ENCODE measurements at regions not wholly inside any gene's neighbourhood (a gene's known extent, or its start where the extent isn't known, plus 50 kb on each side); places are given as distances from the start of the nearest gene placed in this dataset.
"Not testable (repeated sequence)": the region's sequence is repeated elsewhere in the genome, so short reads cannot be mapped to it uniquely, and the experiment has no call there.

DNA sequence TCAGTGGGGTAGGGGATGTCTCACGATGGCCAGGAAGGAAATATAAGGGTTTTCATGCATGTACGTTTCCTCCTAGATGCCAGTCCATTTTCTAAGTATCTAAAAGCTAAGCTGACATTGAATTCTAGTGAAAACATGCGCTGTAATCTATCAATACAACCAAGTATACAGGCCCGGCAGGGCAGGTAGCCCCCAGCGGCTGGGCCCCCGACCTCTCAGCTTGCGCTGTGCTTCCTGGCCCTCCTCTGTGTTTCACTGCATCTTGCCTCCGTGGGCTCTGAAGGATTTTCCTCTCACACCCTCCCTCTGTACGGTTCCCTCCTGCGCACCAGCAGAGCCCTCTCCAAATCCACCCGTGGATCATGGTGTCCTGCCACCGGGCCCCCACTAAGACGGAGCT is 524.8 kb downstream of the ZNF516 start:
- Histone ChIP-seq H3K4me3 (no peak overlapping the region), H3K4me1 (no peaks in the 10 kb centered on the region), H3K36me3 (no peaks in the 10 kb centered on the region), H3K27ac (no peak overlapping the region), H3K27me3 (no peaks in the 10 kb centered on the region), H3K9me3 (no peaks in the 10 kb centered on the region)
- DNase-seq (ENCODE audit: extremely low spot score in 2 of 2) = no peak
- TF ChIP-seq POLR2AphosphoS5 (IDR thresholded peaks at IDR 0.05; ENCODE audit: insufficient read depth in 1 of 2, low read depth in 1 of 2) (no peak), POLR2A (IDR thresholded peaks at IDR 0.05) (no peak)
- TF ChIP-seq, protein P1, sequence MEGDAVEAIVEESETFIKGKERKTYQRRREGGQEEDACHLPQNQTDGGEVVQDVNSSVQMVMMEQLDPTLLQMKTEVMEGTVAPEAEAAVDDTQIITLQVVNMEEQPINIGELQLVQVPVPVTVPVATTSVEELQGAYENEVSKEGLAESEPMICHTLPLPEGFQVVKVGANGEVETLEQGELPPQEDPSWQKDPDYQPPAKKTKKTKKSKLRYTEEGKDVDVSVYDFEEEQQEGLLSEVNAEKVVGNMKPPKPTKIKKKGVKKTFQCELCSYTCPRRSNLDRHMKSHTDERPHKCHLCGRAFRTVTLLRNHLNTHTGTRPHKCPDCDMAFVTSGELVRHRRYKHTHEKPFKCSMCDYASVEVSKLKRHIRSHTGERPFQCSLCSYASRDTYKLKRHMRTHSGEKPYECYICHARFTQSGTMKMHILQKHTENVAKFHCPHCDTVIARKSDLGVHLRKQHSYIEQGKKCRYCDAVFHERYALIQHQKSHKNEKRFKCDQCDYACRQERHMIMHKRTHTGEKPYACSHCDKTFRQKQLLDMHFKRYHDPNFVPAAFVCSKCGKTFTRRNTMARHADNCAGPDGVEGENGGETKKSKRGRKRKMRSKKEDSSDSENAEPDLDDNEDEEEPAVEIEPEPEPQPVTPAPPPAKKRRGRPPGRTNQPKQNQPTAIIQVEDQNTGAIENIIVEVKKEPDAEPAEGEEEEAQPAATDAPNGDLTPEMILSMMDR (IDR thresholded peaks at IDR 0.05) = no peak
- intact Hi-C loops (cut with DNase I) = no loop called here

DNA sequence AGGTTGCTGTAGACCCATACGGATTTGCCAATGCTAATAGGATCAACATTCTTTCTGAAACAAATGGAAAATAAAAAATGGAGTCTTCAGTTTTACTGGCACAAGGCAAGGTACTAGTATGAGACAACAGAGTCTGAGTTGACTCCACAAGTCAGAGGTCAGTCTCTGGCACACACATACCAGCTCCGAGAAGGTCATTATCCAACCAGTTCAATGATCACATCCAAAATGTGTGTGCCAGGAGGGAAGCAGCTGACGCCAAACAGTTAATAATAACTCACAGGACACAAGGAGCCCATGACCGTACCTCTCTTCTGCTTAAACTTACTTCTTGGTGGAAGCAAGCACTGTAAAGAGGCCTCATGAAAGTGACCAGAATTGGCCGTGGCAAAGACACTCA is 528.6 kb downstream of the ZNF516 start:
- Histone ChIP-seq H3K27ac (no peak overlapping the region), H3K36me3 (no peaks in the 10 kb centered on the region), H3K4me3 (no peak overlapping the region), H3K27me3 (no peaks in the 10 kb centered on the region), H3K4me1 (no peaks in the 10 kb centered on the region), H3K9me3 (no peaks in the 10 kb centered on the region)
- no peak for DNase-seq (ENCODE audit: extremely low spot score in 2 of 2)
- intact Hi-C loops (cut with DNase I) = no loop called here
- TF ChIP-seq POLR2AphosphoS5 (IDR thresholded peaks at IDR 0.05; ENCODE audit: insufficient read depth in 1 of 2, low read depth in 1 of 2) = no peak
- TF ChIP-seq, protein P1 (IDR thresholded peaks at IDR 0.05) = no peak
- no peak for TF ChIP-seq POLR2A (IDR thresholded peaks at IDR 0.05)

DNA sequence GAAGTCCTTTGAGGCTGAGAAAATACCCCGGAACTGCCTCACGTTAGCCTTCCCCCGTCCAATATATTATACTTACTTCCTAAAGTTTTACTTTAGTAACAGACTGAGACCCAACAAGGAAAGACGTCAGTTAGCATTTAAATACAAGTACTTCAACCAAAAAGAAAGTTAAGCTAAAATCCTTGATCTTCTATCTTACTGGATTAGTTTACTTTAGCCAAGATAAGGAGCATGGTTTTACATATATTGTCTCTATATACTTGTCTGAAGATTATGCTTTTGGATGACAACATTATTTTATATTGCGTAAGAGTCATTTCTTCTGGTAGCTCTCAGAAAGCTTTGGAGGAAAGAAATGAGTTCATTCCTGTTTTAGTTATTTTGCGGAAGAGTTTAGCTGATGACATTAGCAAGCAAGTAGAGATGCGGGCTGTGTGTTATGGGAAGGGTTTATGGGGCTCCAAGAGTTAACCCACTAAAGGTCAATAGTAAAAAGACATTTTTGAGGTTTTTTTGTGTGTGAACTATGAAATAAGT is 532.9 kb downstream of the ZNF516 start:
- intact Hi-C loops (cut with DNase I) = no loop called here
- no peak for DNase-seq (ENCODE audit: extremely low spot score in 2 of 2)
- H3K27ac ChIP-seq = no peak overlapping the region
- no peak for TF ChIP-seq POLR2AphosphoS5 (IDR thresholded peaks at IDR 0.05; ENCODE audit: insufficient read depth in 1 of 2, low read depth in 1 of 2)
- TF ChIP-seq POLR2A (IDR thresholded peaks at IDR 0.05) = no peak
- TF ChIP-seq, protein P1 (IDR thresholded peaks at IDR 0.05) = no peak
- no peaks in the 10 kb centered on the region for H3K4me1 ChIP-seq
- H3K4me3 ChIP-seq = no peak overlapping the region
- no peaks in the 10 kb centered on the region for H3K36me3 ChIP-seq
- no peaks in the 10 kb centered on the region for H3K27me3 ChIP-seq
- no peaks in the 10 kb centered on the region for H3K9me3 ChIP-seq

DNA sequence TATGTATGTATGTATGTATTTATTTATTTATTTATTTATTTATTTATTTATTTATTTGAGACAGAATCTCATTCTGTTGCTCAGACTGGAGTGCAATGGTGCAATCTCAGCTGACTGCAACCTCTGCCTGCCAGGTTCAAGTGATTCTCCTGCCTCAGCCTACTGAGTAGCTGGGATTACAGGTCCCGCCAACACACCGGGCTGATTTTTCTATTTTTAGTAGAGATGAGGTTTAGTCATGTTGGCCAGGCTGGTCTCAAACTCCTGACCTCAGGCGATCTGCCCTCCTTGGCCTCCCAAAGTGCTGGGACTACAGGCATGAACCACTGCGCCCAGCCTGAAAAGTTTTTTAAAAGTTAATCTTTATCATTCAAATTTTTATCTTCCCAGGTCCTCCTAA is 532.9 kb upstream of the SMIM21 start:
- DNase-seq (ENCODE audit: extremely low spot score in 2 of 2); H3K36me3 ChIP-seq; intact Hi-C loops (cut with DNase I); H3K27me3 ChIP-seq; H3K4me3 ChIP-seq; H3K27ac ChIP-seq; H3K4me1 ChIP-seq; H3K9me3 ChIP-seq: not testable (repeated sequence)

DNA sequence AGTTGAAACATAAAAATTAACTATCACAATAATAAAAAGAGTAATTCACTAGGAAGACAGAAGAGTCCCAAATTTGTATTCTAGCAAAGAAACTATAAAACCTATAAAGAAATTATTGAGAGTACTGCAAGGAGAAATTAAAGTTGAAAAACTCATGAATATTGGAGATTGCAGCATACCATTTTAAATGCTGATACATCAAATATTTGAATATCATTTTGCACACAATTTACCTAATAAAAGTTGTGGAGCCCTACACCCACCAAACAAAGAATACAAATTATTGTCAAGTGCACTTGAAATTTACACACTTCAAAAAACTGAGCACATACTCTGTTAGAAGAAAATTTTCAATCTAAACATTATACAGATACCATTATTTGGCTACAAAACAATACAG is 531.6 kb upstream of the SMIM21 start:
- no peaks in the 10 kb centered on the region for H3K27me3 ChIP-seq
- H3K9me3 ChIP-seq = no peaks in the 10 kb centered on the region
- no peaks in the 10 kb centered on the region for H3K36me3 ChIP-seq
- H3K4me1 ChIP-seq = no peaks in the 10 kb centered on the region
- intact Hi-C loops (cut with DNase I) = no loop called here
- no peak overlapping the region for H3K4me3 ChIP-seq
- TF ChIP-seq, protein P1 (IDR thresholded peaks at IDR 0.05) = no peak
- TF ChIP-seq POLR2AphosphoS5 (IDR thresholded peaks at IDR 0.05; ENCODE audit: insufficient read depth in 1 of 2, low read depth in 1 of 2) (no peak), POLR2A (IDR thresholded peaks at IDR 0.05) (no peak)
- no peak overlapping the region for H3K27ac ChIP-seq
- no peak for DNase-seq (ENCODE audit: extremely low spot score in 2 of 2)

DNA sequence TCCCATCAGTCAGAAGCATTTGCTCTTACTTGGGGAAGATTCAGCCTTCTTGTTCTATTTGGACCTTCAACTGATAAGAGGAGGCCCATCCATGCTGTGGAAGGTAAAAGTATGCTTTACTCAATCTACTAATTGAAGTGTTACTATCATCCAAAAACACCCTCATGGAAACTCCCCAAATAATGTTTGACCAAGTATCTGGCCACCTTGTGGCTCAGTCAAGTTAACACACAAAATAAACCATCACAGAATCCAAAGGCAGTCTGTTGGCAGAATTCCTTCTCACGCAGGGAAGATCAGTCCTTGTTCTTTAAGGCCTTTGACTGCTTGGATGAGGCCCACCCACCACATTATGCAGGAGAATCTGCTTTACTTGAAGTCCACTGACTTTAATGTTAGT is 531.2 kb upstream of the SMIM21 start:
- no peaks in the 10 kb centered on the region for H3K27me3 ChIP-seq
- no peak for DNase-seq (ENCODE audit: extremely low spot score in 2 of 2)
- no peaks in the 10 kb centered on the region for H3K36me3 ChIP-seq
- no peaks in the 10 kb centered on the region for H3K4me1 ChIP-seq
- H3K27ac ChIP-seq = no peak overlapping the region
- no peaks in the 10 kb centered on the region for H3K9me3 ChIP-seq
- TF ChIP-seq POLR2AphosphoS5 (IDR thresholded peaks at IDR 0.05; ENCODE audit: insufficient read depth in 1 of 2, low read depth in 1 of 2) (no peak), POLR2A (IDR thresholded peaks at IDR 0.05) (no peak)
- TF ChIP-seq, protein P1 (IDR thresholded peaks at IDR 0.05) = no peak
- intact Hi-C loops (cut with DNase I) = no loop called here
- no peak overlapping the region for H3K4me3 ChIP-seq
